Esophagus muscularis mucosa (tissue), 4 donors: ENCODE measurements at regions not wholly inside any gene's neighbourhood (a gene's known extent, or its start where the extent isn't known, plus 50 kb on each side); places are given as distances from the start of the nearest gene placed in this dataset.

Experiments used
- DNase-seq: peaks from one replicate; pipeline ENCODE4 v3.0.0-alpha.2; 2017; ENCODE audit errors: extremely low spot score
- H3K27ac ChIP-seq, 4 donors: fragments of 200-600 bp; sonication (generic); replicated peaks in 1 of 4; 1 replicate in 3 of 4; 2 replicates in 1 of 4; pipeline ENCODE4 v1.5.1; 2016 to 2019; ENCODE audit warnings: mild to moderate bottlenecking in 1 of 4
- H3K27me3 ChIP-seq, 4 donors: fragments of 200-600 bp; sonication (generic); one replicate each; pipeline versions ENCODE4 v1.5.1 to v1.6.0; 2016 to 2019
- H3K36me3 ChIP-seq, 4 donors: fragments of 200-600 bp; sonication (generic); one replicate each; pipeline ENCODE4 v1.5.1; 2016 to 2019
- H3K4me1 ChIP-seq, 4 donors: fragments of 200-600 bp; sonication (generic); one replicate each; pipeline ENCODE4 v1.5.1; 2016 to 2019
- H3K4me3 ChIP-seq, 4 donors: fragments of 200-600 bp; sonication (generic); 1 replicate in 2 of 4; 2 replicates in 2 of 4; pipeline ENCODE4 v1.5.1; 2016 to 2019; ENCODE audit warnings: mild to moderate bottlenecking in 4 of 4, moderate library complexity in 1 of 4
- H3K9me3 ChIP-seq, 4 donors: fragments of 200-600 bp; sonication (generic); 1 replicate in 3 of 4; 2 replicates in 1 of 4; pipeline ENCODE4 v1.5.1; 2016 to 2019
- EP300 ChIP-seq: sonication (generic); formaldehyde crosslinking; IDR thresholded peaks from one replicate; pipeline ENCODE4 v1.6.1; 2017; ENCODE audit warnings: antibody characterized with exemption
- POLR2A ChIP-seq: fragments of 450-650 bp; IDR thresholded peaks from one replicate; pipeline ENCODE4 v1.6.1; 2017; ENCODE audit warnings: antibody characterized with exemption, moderate library complexity, mild to moderate bottlenecking, low read depth
- POLR2AphosphoS5 ChIP-seq, 2 donors: sonication (generic); formaldehyde crosslinking; IDR thresholded peaks; one replicate each; pipeline ENCODE4 v1.6.1; 2017; ENCODE audit warnings: antibody characterized with exemption in 2 of 2
- WGBS: methylation state at CpG from one replicate; pipeline ENCODE4 v1.1.5; 2018; 5-methylcytosine and 5-hydroxymethylcytosine counted together
- intact Hi-C: fragments of 100-400 bp; cut with DNase I; formaldehyde crosslinking; loops from one replicate; pipeline ENCODE4 v1.15.1; 2023
- TF ChIP-seq, protein P1 (sequence below), 3 experiments: fragments of 200-600 bp in 2 of 3; fragments of 450-650 bp in 1 of 3; sonication (generic) in 2 of 3; IDR thresholded peaks; one replicate each; pipeline ENCODE4 v1.5.1; 2017 to 2019; ENCODE audit warnings: antibody characterized with exemption in 3 of 3, mild to moderate bottlenecking in 2 of 3, moderate library complexity in 1 of 3

DNA sequence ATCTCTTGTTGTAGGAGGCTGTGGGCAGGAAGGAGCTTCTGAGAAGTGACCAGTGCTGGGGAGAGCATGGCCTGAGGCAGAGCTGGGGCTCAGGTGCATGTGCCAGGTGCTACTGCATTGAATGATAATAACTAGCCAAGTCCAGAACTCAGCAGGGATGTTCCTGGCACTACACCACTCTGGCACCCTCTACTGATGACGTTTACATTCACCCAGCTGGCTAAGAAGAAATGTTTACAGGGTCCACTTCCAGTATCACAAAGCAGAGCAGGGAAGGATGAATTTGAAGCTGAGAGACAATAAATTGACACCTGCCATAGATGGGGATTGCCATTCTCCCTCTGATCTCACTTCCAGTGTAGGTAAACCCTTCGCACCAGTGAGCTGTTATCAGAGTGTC, 411.8 kb downstream of the SETD4 start:
- WGBS, result 52% methylated on average over 2 of the region's 2 CpGs
- Histone ChIP-seq H3K9me3 (no peaks in the 10 kb centered on the region), H3K4me3 (no peak overlapping the region), H3K4me1 (no peaks in the 10 kb centered on the region), H3K27me3 (peaks cover 0 to 15% (median 0%) of the 10 kb centered on the region in 4 donors), H3K27ac (no peak overlapping the region), H3K36me3 (no peaks in the 10 kb centered on the region)
- DNase-seq, result peak; percentile 53
- intact Hi-C loops, result no loop called here
- TF ChIP-seq POLR2A (no peak), EP300 (no peak), POLR2AphosphoS5 (IDR thresholded peaks at IDR 0.05) (no peak)
- TF ChIP-seq, protein P1, sequence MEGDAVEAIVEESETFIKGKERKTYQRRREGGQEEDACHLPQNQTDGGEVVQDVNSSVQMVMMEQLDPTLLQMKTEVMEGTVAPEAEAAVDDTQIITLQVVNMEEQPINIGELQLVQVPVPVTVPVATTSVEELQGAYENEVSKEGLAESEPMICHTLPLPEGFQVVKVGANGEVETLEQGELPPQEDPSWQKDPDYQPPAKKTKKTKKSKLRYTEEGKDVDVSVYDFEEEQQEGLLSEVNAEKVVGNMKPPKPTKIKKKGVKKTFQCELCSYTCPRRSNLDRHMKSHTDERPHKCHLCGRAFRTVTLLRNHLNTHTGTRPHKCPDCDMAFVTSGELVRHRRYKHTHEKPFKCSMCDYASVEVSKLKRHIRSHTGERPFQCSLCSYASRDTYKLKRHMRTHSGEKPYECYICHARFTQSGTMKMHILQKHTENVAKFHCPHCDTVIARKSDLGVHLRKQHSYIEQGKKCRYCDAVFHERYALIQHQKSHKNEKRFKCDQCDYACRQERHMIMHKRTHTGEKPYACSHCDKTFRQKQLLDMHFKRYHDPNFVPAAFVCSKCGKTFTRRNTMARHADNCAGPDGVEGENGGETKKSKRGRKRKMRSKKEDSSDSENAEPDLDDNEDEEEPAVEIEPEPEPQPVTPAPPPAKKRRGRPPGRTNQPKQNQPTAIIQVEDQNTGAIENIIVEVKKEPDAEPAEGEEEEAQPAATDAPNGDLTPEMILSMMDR (IDR thresholded peaks at IDR 0.05), result no peak

DNA sequence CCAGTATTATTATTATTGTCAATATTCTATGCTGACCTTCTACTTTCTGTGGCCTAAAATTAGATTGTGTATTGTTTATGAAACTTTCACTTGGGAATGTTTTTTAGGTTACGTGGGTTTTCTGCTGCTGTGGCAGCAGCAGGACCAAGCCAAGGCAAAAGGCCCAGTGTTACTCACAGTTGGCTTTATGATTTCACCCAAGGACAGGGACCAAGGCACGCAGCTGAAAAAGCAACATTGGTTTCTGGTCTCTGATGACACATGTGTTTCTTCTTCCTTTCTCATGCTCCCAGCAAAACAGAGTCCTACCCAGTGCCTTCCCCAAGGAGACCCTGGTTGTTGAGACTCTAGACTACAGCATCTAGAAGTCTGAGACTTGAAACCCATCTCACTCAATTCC, 413.7 kb downstream of the SETD4 start:
- DNase-seq, result peak; percentile 42
- WGBS, result 75% methylated on average over 2 of the region's 2 CpGs
- Histone ChIP-seq H3K36me3 (no peaks in the 10 kb centered on the region), H3K4me3 (no peak overlapping the region), H3K27me3 (peaks cover 0 to 20% (median 0%) of the 10 kb centered on the region in 4 donors), H3K9me3 (no peaks in the 10 kb centered on the region), H3K4me1 (no peaks in the 10 kb centered on the region), H3K27ac (no peak overlapping the region)
- TF ChIP-seq POLR2A (no peak), POLR2AphosphoS5 (IDR thresholded peaks at IDR 0.05) (no peak), EP300 (no peak)
- TF ChIP-seq, protein P1 (IDR thresholded peaks at IDR 0.05), result no peak
- intact Hi-C loops, result no loop called here

DNA sequence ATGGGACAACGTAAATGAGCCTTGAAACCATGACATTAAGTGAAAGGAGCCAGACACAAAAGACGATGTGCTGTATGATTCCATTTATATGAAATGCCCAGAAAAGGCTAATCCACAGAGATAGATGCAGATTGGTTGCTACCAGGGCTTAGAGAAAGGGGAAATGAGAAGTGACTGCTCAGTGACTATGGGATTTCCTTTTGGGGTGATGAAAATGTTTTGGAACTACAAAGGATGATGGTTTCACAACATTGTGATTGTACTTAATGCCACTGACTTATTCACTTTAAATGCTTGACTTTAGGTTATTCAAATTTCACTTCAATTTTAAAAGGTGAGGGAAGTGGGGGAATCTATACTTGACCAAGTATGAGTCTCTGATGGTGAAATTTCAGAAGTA, 414.3 kb downstream of the SETD4 start:
- 88% methylated on average over 2 of the region's 2 CpGs for WGBS
- no peaks in the 10 kb centered on the region for H3K4me1 ChIP-seq
- H3K27ac ChIP-seq, result no peak overlapping the region
- no peak overlapping the region for H3K4me3 ChIP-seq
- no peaks in the 10 kb centered on the region for H3K36me3 ChIP-seq
- no peaks in the 10 kb centered on the region for H3K9me3 ChIP-seq
- DNase-seq, result no peak
- TF ChIP-seq POLR2A, result no peak
- no peak for TF ChIP-seq EP300
- TF ChIP-seq POLR2AphosphoS5 (IDR thresholded peaks at IDR 0.05), result no peak
- TF ChIP-seq, protein P1 (IDR thresholded peaks at IDR 0.05), result no peak
- intact Hi-C loops, result no loop called here
- H3K27me3 ChIP-seq, result peaks cover 0 to 20% (median 0%) of the 10 kb centered on the region in 4 donors

DNA sequence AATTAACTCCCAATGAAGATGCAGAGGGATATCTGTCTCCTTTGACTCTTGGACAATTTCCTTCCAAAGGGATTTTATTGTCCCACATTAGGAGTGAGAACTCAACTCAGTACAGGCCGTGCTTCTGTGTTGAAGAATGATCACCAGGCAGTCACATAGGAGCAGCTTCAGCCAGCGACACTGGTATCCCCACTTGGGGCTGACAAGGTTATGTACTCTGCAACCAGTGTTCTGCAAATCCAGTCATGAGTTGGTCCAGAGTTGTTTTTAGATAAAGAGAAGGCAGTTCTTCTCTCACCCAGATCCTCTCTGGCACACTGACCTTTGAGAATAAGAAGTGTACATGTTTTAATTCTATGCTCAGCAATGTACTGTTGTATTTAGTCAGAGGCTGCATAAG, 415.8 kb downstream of the SETD4 start:
- TF ChIP-seq EP300, result no peak
- TF ChIP-seq POLR2AphosphoS5 (IDR thresholded peaks at IDR 0.05), result no peak
- TF ChIP-seq POLR2A, result no peak
- TF ChIP-seq, protein P1 (IDR thresholded peaks at IDR 0.05), result no peak
- DNase-seq, result peak; percentile 34
- Histone ChIP-seq H3K27me3 (peaks cover 0 to 20% (median 0%) of the 10 kb centered on the region in 4 donors), H3K4me3 (no peak overlapping the region), H3K4me1 (no peaks in the 10 kb centered on the region), H3K27ac (no peak overlapping the region), H3K36me3 (no peaks in the 10 kb centered on the region), H3K9me3 (no peaks in the 10 kb centered on the region)
- WGBS, result 87% methylated on average over 2 of the region's 2 CpGs
- intact Hi-C loops, result no loop called here

DNA sequence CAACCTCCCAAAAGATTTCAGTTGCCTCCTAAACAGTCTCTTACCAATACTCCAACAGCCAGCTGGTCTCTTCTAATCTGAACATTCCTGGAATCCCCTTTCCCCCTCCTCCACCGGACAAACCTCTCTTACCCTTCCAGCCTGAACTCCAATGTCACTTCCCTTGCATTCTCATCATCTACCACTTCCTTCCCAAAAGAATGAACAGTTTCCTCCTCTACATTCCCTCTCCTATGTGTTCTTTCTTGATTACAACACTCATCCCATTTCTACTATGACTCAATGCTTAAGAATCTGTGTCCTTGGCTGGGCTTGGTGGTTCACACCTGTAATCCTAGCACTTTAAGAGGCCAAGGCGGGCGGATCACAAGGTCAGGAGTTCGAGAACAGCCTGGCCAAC, 417.1 kb downstream of the SETD4 start:
- H3K4me1 ChIP-seq, result no peaks in the 10 kb centered on the region
- no peak overlapping the region for H3K4me3 ChIP-seq
- H3K27ac ChIP-seq, result no peak overlapping the region
- no peaks in the 10 kb centered on the region for H3K9me3 ChIP-seq
- peak; percentile 74 for DNase-seq
- no peak for TF ChIP-seq EP300
- TF ChIP-seq POLR2A, result no peak
- no peak for TF ChIP-seq POLR2AphosphoS5 (IDR thresholded peaks at IDR 0.05)
- TF ChIP-seq, protein P1 (IDR thresholded peaks at IDR 0.05), result no peak
- peaks cover 0 to 21% (median 0%) of the 10 kb centered on the region in 4 donors for H3K27me3 ChIP-seq
- intact Hi-C loops, result no loop called here
- 70% methylated on average over 4 of the region's 4 CpGs for WGBS
- H3K36me3 ChIP-seq, result no peaks in the 10 kb centered on the region
